Fibroblast of skin of right quadriceps (primary cell): ENCODE measurements at regions not wholly inside any gene's neighbourhood (a gene's known extent, or its start where the extent isn't known, plus 50 kb on each side); places are given as distances from the start of the nearest gene placed in this dataset.
"Not testable (repeated sequence)": the region's sequence is repeated elsewhere in the genome, so short reads cannot be mapped to it uniquely, and the experiment has no call there.

Source experiments
- DNase-seq: peaks from one replicate; pipeline ENCODE4 v3.0.0-alpha.2; 2013

DNA sequence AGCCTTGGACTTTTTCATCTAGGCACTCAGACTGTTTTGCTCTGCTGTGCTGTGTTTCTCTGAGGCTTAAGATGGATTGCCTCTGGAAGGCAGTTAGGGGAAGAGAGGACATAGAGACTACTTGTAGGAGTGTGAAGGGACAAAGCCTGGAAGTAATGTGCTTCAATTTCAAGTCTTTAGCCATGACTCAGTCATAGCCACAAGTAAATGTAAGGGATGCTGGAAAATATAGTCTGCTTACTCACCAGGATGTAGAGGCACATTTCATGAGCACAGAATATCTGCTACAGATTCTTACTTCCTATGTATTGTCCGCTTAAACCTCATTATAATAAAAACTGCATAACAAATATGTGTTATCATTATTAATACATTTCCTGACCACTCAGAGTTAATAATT, 794.3 kb upstream of the NOVA1 start:
- peak; percentile 83 for DNase-seq

DNA sequence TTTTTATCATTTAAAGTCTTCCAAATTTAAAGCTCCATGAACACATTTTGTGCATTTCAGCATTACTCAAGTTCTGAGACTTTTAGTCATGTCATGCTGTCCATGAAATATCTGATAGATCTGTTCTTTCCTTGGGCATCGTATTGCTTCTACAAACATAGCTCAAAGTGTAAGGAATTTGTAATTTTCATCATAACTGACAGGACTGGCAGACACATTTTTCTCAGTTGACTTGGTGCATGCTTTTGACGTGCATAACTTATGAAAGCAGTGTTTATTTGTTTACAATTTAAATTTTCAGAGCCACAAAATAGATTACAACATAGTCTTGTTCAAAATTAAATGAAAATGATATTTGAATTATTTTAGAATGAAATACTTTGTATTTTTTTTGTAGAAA, 812.1 kb upstream of the NOVA1 start:
- DNase-seq = no peak

DNA sequence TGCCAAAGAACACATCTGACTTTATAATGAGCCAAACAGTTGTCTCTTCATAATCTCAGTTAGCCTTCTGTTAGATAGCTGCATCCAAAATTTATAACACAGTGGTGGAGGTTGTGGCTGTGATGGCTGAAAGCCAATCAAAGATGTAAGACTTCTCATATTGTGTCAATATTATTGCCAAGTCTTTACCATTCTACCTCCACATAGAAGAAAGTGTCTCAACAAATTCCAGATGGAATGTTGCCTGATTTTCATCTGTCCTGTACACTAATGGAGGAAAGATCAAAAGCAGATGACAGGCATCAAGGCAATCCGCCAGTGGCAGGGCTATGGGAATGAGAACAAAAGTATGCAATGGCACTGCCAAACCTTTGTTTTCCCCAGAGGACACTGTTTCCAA, 813.1 kb upstream of the NOVA1 start:
- DNase-seq = peak; percentile 50

DNA sequence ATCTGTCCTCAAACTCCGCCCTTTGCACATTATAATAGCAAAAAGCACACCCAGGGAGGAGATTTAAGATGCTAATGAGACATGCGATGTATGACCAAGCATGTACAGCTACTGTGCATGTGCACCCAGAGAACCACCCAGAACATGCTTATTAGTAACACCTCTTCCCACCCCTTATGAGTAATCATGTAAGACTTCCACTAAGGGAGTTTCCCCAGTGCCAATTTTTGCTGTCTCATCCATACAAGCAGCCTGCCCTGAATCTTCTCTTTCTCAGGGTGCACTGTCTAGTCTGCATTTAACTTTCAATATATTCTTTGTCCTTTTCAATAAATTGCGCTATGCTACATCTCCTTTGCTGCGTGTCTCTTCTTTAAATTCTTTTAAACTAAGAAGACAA, 830.0 kb upstream of the NOVA1 start:
- peak; percentile 76 for DNase-seq

DNA sequence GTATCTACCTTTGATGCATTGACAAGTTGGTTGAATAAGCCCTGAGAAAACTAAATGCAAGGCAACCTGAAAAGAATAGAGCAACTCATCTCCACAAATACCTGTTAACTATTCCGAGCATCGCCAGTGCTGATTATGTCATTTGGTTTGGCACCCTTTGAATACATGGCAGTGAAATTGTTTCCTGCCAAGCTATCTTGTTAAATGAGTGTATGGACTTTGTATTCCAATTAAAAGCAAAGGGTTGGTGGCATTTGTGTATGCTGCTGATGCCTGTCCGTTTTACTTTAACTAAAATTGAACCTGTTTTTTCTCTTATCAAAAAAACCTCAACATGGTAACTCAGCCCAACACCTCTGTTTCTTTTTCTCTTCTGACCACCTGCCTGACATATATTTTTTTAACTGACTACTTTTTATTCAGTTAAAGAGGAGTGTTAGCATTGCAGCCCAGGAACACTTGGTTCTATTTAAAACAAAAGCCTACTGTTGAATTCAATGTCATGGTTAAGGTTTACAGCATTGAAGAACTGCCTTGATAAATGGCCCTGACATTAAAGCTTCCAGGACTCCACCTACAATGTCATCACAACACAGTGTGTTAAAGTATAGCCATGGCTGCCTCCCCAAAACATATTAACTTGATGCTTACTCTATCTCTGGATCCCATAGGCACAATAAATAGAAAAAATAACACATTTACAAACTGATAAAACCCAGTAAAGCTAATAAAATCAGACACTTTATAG, 838.3 kb upstream of the NOVA1 start:
- DNase-seq = no peak

DNA sequence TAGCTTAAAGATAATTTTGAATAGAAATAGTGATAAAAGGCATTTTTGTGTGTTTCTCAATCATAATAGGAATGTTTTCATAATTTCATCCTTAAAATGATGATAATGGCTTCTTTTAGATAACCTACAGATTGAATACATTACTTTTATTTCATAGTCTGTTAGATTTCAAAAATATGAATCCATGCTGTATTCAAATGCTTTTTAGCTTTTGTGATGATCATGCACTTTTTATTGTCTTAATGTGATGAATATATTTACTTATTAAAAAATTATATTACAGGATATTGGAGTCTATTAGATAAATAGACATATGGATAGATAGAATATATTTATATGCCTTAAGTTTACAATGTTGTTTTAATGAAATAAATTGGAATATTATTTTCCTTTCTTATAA, 886.8 kb upstream of the NOVA1 start:
- no peak for DNase-seq

DNA sequence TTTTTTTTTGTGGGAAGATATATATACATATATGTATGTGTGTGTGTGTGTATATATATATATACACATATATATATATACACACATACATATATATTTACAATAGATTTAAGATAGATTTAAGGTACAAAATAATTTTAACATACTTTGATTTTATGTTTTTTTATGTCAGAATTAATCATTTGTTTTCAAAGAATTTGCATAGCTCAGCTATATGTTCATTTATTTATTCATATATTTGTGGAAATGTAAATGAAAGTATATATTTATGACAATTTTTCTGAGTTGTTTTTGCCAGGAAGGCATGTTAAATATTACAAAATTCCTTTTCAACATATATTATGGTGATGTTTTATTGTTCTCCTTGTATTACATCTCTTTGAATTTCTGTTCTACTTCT, 887.4 kb upstream of the NOVA1 start:
- DNase-seq = no peak

DNA sequence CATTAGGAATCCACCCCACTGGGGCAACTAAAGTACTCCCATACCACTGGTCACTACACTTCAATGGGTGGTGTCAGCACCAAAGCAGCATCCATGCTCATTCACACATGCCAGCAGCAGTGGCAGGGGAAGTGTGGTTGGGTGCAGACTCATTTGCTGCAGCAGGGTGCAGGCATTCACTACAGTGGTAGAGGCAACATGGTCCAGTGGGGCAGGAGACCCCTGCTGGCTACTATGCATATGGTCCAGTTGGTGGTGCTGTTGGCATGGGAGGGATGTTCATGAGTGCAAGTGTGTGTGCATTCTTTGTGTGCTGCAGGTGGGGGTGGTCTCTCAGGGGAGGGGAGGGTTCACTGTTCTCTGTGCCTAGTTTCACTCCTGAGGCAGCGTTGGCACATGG, 908.4 kb upstream of the NOVA1 start:
- DNase-seq = no peak

DNA sequence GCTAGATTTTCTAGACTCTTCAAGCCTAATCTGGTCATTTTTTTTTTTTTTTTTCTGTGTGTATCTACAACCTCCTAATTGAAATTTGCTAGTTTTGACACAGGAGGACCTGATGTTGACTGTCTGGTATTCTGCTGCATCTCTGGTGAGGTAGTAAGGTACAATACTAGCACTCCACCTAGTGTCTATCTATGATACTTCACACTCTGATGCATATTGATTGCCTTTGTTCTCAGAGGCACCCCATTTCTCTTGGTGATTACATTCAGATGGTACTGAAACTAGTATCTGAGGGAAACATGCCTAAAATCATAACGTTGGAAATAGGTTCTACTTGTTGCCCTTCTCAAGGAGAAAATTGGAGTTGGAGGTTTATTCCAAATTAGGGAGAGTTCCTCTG, 930.5 kb upstream of the NOVA1 start:
- peak; percentile 48 for DNase-seq

DNA sequence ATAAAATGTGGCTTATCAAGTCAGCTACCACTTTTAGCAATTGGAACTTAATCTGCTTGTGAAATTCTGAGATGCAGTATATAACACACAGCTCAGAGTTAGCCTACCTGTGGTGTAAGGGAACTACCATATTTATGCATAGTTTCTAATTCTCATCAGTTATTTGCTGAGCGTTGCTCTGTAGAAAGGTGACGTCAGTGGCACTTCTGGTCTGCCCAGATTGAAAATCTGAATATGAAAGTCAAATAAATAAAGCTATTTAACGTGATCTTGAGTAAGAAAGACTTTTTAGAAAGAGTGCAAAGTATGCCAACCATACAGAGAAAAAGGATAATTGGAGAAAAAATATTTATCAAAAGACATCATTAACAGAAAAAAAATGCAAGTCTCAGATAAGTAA, 938.9 kb upstream of the NOVA1 start:
- DNase-seq = no peak

DNA sequence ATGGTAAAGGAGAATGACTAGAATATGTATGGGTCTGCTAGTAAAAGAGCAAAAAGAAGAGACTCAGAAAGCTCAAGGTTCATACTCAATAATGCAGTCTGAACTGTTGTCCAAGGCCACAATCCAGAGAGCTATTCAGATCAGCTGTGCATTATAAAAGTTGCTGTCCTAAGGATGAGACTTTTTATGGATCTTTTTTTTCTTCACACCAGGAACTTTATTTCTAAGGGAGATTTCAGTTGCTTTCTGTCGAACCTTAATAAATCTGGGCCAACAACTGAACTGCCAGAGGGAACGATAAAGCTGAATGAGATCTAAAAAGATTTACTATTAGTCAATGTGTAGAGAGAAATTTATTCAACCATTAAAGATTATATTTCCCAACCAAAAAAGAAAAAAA, 948.3 kb upstream of the NOVA1 start:
- no peak for DNase-seq

DNA sequence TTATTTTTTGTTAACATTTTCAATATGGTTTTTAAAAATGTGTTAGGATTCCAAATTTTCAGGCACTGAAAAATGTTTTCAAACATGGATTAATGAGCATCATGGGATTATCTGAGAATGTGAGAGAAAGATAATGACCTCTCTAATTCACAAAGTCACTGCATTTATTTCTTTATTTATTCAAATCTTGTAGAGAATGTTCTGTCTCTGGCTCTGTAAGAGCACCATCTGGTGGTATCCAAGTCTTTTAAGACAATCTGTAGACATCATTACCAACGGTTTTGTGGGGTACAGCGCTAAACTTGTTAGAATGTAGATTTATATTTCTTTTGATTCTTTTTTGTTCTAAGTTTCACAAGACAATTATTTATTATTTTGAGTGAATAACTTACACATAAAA, 956.0 kb upstream of the NOVA1 start:
- no peak for DNase-seq

DNA sequence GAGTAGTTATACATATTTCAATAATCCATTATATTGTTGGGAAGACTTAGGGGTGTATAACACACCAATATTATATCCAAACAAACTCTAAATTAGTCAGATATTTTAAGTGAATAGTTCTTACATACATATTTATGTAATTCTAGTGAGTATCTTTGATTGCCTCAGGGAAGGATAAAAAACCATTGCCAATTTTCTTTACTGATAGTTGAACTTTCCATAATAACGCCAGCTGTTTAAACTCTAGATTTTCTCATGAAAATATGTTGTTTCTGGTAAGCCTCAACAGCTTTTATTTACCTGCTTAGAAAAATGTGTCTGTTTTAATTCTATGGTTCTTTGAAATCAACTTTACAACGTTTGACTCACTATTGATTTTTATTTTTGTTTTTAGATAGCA, 959.6 kb upstream of the NOVA1 start:
- no peak for DNase-seq

DNA sequence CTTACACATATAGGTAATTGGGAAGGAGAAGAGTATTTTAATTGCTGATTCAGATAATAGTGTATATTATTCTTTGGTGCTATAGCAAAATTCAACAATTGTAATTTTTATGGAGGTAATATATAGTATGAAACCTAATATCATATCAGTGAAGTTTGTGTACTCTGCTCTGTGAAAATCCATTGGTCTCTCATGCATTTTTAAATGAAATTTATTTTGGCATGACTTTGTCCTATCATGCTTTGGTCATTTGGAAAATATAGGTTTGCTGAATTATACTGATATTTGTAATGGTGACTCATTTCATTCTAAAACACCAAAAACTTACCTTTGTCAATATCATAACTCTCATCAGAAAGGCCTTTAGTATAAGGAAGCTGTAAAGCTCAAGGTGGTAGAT, 962.0 kb upstream of the NOVA1 start:
- DNase-seq = no peak

DNA sequence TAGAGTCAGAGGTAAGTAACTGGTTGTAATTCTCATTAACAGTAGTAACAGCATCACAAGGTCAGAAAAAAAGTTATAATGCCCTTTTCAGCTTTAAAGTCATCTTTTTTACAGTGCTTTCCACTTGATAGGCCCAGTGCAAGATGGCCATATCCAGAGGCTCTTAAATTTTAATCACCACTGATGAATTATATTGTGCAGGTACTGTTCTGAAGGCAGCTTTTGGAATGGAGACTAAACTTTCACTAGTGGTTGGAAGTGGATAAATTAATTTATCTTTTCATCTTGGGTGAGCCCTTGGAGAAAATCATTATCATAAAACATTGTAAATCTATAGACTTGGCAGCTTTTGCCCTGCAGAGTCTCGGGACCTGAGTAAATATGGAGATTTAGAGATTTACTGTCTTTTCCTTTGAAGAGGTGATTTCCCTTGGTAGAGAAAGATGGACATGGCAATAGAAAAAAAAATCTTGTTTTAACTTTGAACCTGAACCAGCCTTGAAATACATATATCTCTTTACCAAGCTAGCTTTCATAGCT, 969.1 kb upstream of the NOVA1 start:
- no peak for DNase-seq

DNA sequence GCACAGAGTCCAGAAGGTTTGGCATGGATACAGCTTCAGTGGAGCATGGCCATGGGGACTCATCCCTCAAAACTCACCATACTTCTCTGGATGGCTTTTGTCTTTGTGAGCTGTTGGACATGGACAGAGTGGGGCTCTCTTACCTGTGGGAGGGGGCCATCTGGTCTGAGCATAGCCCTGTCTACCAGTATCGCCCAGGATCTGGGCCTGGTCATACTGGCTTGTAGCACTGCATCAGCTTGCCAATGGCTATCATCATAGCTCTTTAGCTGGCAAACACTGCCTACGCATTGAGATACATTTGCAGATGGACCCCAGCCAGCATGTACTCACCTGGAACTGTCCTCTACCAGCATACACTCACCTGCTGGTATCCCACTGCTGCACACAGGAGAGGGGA, 975.2 kb upstream of the NOVA1 start:
- no peak for DNase-seq

DNA sequence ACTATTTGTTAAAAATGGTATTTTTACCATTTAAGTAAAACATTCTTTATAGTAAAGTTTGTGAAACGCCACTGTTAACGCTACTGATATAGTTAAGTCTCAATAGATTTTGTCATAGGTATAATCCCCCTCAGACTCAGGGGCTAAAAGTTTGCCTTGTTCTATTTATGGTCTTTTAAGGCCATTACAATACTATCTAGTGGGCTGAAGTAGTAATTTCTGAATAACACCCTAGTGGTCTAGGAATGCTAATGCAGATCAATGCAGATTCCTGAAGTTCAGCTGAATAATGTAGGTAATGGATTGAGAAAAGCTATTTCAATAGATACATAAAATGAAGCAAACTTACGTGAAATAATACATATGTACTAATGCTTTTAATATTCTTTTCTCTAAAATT, 989.3 kb upstream of the NOVA1 start:
- no peak for DNase-seq

DNA sequence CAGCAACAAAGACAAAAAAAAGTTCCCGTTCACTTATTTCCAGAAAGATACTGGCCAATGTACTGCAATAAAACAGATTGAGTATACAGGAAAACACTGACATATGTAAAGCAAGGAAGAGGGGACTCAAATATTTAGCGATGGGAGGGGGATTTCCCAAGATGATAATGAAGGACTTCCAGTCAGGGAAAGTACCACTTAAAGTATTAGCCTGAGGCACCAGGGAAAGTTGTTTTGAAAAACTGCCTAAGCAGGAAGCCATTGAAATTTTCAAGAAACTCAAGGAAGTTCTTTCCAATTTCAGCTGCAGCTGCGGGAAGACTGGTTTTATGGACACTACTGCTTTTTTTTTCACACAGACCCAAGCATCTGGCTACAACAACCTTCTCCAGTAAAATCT, 1007.4 kb upstream of the NOVA1 start:
- DNase-seq = no peak

DNA sequence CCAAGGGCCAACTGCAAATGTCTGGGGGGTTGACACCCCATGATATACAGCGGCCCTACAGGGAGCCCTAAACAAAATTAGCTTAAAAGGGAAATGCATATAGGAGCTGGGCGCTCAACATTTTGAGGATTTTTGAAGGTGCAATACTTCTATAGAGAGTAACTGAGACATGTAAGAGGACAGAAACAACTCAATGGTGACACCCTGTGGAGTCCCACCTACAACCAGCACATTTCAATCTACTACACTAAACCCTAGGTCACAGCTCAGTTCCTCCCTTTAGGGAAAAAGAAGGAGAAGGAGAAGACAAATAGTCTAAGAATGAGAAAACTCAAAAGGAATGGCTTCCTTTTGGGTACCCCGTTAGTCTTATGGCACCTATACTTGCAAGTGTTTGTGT, 1010.5 kb upstream of the NOVA1 start:
- no peak for DNase-seq

DNA sequence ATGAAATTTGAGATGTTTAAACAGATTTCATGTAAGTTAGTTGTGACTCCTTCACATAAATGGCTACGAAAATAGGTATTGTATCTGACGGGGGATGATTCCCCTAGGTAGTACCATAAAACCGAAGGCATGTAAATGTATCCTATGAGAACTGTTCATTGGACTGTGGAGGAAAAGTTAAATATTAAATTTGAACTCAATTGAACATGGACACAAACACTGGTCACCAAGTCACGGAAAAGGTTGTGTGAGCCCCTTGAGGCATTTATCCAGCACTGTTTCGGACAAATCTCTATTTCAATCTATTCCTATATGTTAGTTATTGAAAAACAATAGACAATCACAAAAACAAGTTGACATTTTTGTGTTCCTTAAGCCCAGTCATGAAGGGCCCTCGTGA, 1014.3 kb upstream of the NOVA1 start:
- no peak for DNase-seq

DNA sequence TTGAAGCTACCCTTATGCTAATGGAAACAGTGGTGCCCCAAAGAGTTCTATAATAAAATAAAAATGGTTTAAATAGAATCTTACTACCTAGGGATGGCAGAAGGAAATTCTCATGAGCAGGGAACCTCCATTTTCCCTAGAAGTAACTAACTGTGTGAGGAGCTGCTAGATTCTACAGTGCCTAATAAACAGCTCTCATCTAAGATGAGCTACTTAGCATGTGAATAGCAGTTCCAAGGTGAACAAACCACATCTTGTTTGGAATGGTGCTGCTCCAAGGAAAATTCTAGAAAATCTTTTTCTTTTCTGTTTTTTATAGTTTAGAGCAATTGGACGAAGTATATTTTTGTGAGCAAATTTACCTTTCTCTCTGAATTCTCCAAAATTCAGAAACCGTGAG, 1015.3 kb upstream of the NOVA1 start:
- no peak for DNase-seq

DNA sequence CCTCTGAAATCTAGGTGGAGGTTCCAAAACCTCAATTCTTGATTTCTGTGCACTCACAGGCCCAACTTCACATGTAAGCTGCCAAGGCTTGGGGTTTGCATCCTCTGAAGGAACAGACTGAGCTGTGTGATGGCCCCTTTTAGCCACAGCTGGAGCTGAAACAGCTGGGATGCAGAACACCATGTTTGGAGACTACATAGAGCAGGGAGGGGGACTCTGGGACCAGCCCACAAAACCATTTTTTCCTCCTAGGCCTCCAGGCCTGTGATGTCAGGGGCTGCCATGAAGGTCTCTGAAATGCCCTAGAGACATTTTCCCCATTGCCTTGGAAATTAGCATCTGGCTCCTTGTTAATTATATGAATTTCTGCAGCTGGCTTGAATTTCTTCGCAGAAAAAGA, 1025.9 kb upstream of the NOVA1 start:
- no peak for DNase-seq

DNA sequence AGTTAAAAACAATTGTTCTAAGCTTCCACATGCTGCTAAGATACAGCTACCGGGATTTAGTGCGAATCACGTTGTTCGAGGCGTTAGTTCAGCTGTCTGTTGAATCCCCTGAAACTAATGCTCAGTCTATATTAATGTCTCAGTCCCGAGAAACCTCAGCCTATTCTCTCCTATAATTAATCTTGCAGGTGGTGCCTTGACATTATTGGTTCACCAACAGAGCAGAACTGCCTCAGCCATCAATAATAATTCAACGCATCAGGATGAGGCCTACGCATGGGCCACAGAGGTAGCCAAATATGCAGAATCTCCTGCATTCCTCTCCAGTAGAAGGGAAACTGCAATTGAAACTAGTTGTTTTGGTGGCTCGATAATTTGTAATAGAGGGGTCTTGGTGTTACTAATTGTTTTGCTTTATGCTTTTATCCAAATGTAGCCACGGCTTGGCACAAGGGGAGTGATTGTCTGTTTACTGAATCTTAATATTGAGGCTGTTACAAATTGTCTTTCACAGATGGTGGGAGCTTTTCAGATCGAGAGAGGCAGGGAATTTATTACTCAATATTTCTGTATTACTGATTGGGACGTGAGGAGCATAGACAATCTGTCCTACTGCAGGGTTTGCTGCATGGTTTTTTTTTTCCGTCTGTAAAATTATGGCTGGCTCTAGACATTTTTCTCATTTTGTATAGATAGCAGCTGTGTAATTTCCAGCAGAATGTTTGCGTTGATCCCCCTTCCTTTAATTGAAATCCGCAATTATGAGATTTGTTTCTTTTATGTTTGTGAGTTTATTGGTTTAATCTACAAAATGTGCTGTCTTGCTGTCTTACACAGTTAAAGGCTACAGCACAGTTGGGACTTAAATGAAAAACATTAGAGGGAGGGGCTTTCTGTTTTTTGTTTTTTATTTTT, 1036.5 kb upstream of the NOVA1 start:
- DNase-seq = no peak

DNA sequence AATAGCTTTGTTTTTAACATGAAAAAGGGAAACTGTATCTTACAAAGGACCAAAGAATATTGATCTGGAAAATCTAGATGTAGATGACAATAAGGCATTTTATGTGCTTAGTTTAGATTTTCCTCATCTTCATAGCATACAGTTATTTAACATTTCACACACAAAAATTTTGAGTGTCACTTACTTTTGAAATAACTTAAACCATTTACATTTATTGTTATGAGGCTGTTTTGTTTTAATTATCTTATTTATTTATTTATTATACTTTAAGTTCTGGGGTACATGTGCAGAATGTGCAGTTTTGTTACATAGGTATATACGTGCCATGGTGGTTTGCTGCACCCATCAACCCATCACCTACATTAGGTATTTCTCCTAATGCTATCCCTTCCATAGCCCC, 1042.9 kb upstream of the NOVA1 start:
- not testable (repeated sequence) for DNase-seq
